Thyroid gland (tissue), 4 donors: ENCODE measurements at regions not wholly inside any gene's neighbourhood (a gene's known extent, or its start where the extent isn't known, plus 50 kb on each side); places are given as distances from the start of the nearest gene placed in this dataset.

Experiments used
- DNase-seq, 2 donors: peaks; one replicate each; pipeline ENCODE4 v3.0.0-alpha.2; 2019
- H3K27ac ChIP-seq, 3 donors: fragments of 200-600 bp; sonication (generic); 1 replicate in 2 of 3; 2 replicates in 1 of 3; pipeline ENCODE4 v1.5.1; 2016 to 2019; ENCODE audit warnings: mild to moderate bottlenecking in 1 of 3, moderate library complexity in 1 of 3
- H3K27me3 ChIP-seq: fragments of 200-600 bp; sonication (generic); one replicate; pipeline ENCODE4 v1.5.1; 2019
- H3K36me3 ChIP-seq, 2 donors: fragments of 200-600 bp; sonication (generic); one replicate each; pipeline ENCODE4 v1.5.1; 2016 to 2019
- H3K4me1 ChIP-seq, 2 donors: fragments of 200-600 bp; sonication (generic); one replicate each; pipeline ENCODE4 v1.5.1; 2017 to 2019
- H3K4me3 ChIP-seq, 3 donors: fragments of 200-600 bp; sonication (generic); replicated peaks in 1 of 3; 1 replicate in 2 of 3; 2 replicates in 1 of 3; pipeline ENCODE4 v1.5.1; 2016; ENCODE audit warnings: mild to moderate bottlenecking in 1 of 3
- H3K9me3 ChIP-seq: fragments of 200-600 bp; sonication (generic); one replicate; pipeline ENCODE4 v1.5.1; 2017
- CTCF ChIP-seq, 6 experiments: fragments of 200-600 bp in 3 of 6; fragments of 450-650 bp in 3 of 6; sonication (generic) in 3 of 6; IDR thresholded peaks; one replicate each; pipeline ENCODE4 v1.5.1; 2016 to 2019; ENCODE audit warnings: antibody characterized with exemption in 6 of 6, mild to moderate bottlenecking in 2 of 6, inconsistent platforms in 1 of 6, moderate library complexity in 1 of 6
- POLR2A ChIP-seq, 2 donors: fragments of 450-650 bp; IDR thresholded peaks; one replicate each; pipeline ENCODE4 v1.6.1; 2017; ENCODE audit warnings: antibody characterized with exemption in 2 of 2, mild to moderate bottlenecking in 2 of 2, moderate library complexity in 1 of 2
- WGBS, 2 donors: methylation state at CpG; one replicate each; pipeline ENCODE4 v1.1.5; 2017; 5-methylcytosine and 5-hydroxymethylcytosine counted together
- intact Hi-C: fragments of 100-400 bp; cut with DNase I; formaldehyde crosslinking; loops from one replicate; pipeline ENCODE4 v1.15.1; 2023

- TF ChIP-seq POLR2A (IDR thresholded peaks at IDR 0.05) (no peak), CTCF (IDR thresholded peaks at IDR 0.05) (no peak)
- Histone ChIP-seq H3K27me3 (no peaks in the 10 kb centered on the region), H3K36me3 (no peaks in the 10 kb centered on the region), H3K27ac (no peak overlapping the region), H3K4me3 (no peak overlapping the region), H3K9me3 (no peaks in the 10 kb centered on the region), H3K4me1 (no peaks in the 10 kb centered on the region)
- intact Hi-C loops, result no loop called here
- no peak for DNase-seq
- WGBS, 2 donors, result 81 to 83% methylated on average over 3 of the region's 3 CpGs
These were observed 465.7 kb downstream of the PLPP3 start for GRCh38 chr1:56113679-56114078.

DNA sequence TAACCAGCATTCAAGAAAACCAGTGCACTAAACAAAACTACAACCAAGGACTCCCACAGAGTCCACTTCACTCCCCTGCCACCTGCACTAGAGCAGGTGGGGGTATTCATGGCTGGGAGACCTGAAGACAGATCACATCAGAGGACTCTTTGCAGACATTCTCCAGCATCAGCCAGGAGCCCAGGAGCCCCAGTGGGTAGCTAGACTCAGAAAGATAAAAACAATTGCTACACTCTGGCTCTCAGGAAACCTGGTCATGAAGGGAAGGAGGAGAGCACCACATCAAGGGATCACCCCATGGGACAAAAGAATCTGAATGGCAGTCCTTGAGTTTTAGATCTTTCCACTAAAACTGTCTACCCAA is 472.1 kb downstream of the PLPP3 start:
- intact Hi-C loops, result no loop called here
- H3K27ac ChIP-seq, result no peak overlapping the region
- peaks cover 0 to 10% of the 10 kb centered on the region in 2 donors for H3K4me1 ChIP-seq
- H3K36me3 ChIP-seq, result no peaks in the 10 kb centered on the region
- no peak for TF ChIP-seq POLR2A (IDR thresholded peaks at IDR 0.05)
- no peaks in the 10 kb centered on the region for H3K27me3 ChIP-seq
- DNase-seq, result no peak
- H3K4me3 ChIP-seq, result no peak overlapping the region
- H3K9me3 ChIP-seq, result no peaks in the 10 kb centered on the region

DNA sequence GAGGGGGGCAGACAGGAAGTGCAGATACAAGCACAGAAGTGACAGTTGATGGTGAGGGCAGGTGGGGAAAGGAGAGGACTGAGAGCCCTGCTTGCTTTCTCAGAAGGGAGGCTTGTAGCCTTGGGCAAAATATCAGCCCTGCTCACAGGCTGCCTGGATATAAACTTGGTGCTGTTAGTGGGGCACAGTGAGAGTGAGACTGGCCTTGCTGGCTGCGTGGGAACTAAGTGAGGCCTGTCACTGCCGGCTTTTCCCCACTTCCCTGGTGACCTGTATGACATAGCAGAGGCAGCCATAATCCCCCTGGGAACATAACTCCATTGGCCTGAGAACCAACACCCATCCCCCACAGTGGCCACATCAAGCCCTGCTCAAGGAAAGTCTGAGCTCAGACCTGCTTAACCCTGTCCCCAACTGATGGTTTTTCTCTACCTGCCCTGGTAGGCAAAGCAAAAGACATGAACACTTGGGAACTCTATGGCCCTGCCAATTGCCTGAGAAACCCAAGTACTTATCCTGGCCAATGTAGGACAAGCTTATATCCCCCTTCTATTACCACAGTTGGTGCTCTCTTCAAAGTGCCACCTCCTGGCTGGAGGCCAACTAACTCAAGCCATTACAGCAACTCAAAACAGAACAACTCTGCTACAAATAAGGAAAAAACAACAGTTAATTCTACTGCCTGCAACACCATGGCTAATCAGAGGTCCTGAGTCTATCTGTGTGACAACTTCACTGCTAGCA is 472.7 kb downstream of the PLPP3 start:
- intact Hi-C loops, result no loop called here

GRCh38 chr1:56105397-56105796 is 474.0 kb downstream of the PLPP3 start:
- Histone ChIP-seq H3K36me3 (no peaks in the 10 kb centered on the region), H3K4me1 (peaks cover 0 to 10% of the 10 kb centered on the region in 2 donors), H3K4me3 (no peak overlapping the region), H3K27me3 (no peaks in the 10 kb centered on the region), H3K9me3 (no peaks in the 10 kb centered on the region), H3K27ac (no peak overlapping the region)
- DNase-seq, result no peak
- 87% methylated on average over 3 of the region's 3 CpGs for WGBS, 2 donors
- no peak for TF ChIP-seq POLR2A (IDR thresholded peaks at IDR 0.05)
- TF ChIP-seq CTCF (IDR thresholded peaks at IDR 0.05), result no peak
- intact Hi-C loops, result no loop called here

More for the DNA sequence above, 472.7 kb downstream of the PLPP3 start:
- H3K27ac ChIP-seq, result no peak overlapping the region
- H3K9me3 ChIP-seq, result no peaks in the 10 kb centered on the region
- no peak for TF ChIP-seq CTCF (IDR thresholded peaks at IDR 0.05)
- no peak for TF ChIP-seq POLR2A (IDR thresholded peaks at IDR 0.05)
- peak; percentile 40 to 50 for DNase-seq
- H3K36me3 ChIP-seq, result no peaks in the 10 kb centered on the region
- H3K4me1 ChIP-seq, result peaks cover 0 to 10% of the 10 kb centered on the region in 2 donors
- no peak overlapping the region for H3K4me3 ChIP-seq
- 85 to 100% methylated on average over 2 of the region's 2 CpGs for WGBS, 2 donors
- no peaks in the 10 kb centered on the region for H3K27me3 ChIP-seq

DNA sequence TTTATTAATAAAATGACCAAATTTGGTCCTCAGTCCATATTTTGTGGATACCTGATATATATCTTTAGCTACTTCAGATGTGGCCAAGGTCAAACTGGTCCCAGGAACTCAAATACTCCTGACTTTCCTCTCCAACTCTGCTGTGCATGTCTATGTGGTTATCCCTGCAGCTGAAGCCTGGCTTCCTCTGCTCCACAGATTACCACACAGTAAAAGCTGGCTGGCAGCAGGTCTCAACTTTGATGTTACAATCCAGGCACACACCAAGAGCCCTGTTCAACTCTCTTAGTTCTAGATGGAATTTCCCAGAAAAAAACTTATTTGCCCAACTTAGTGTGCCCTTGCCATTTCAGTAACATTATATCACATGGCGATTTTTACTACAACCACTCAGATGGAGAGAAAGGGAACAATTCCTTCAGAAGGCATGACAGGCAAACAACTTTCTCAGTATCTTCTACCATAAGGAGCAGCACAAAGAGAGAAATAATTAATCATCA is 479.5 kb downstream of the PLPP3 start:
- Histone ChIP-seq H3K4me3 (no peak overlapping the region), H3K27ac (no peak overlapping the region), H3K4me1 (no peaks in the 10 kb centered on the region), H3K36me3 (no peaks in the 10 kb centered on the region), H3K9me3 (no peaks in the 10 kb centered on the region), H3K27me3 (no peaks in the 10 kb centered on the region)
- intact Hi-C loops, result no loop called here
- 95 to 96% methylated on average over 1 of the region's 1 CpG for WGBS, 2 donors
- TF ChIP-seq CTCF (IDR thresholded peaks at IDR 0.05) (no peak), POLR2A (IDR thresholded peaks at IDR 0.05) (no peak)
- no peak for DNase-seq
